Activated CD4-positive, alpha-beta T cell treated with anti-CD3 and anti-CD28 coated beads for 36 hours (primary cell): ENCODE measurements at regions not wholly inside any gene's neighbourhood (a gene's known extent, or its start where the extent isn't known, plus 50 kb on each side); places are given as distances from the start of the nearest gene placed in this dataset.

Experiments
- ATAC-seq: fragments of 200-7000 bp; cut with Tn5 transposase; one replicate; pipeline ENCODE4 v1.10.0; 2021; ENCODE audit warnings: mild to moderate bottlenecking, moderate library complexity
- CTCF ChIA-PET: fragments of 350-600 bp; sonication (Branson Sonifier 250); formaldehyde crosslinking; loops from one replicate; lab custom pipeline; 2021; ENCODE audit warnings: antibody characterized with exemption; lab: Charles Lee
- POLR2A ChIA-PET: fragments of 350-600 bp; sonication (Branson Sonifier 250); formaldehyde crosslinking; loops from one replicate; lab custom pipeline; 2021; ENCODE audit warnings: antibody characterized with exemption, inconsistent platforms; lab: Charles Lee
- DNase-seq: peaks from one replicate; pipeline ENCODE4 v3.0.0-alpha.2; 2020
- H3K27ac Mint-ChIP-seq: one replicate; pipeline ENCODE4 v1.8.0; 2021; ENCODE audit warnings: mixed read lengths
- H3K27me3 Mint-ChIP-seq: one replicate; pipeline ENCODE4 v1.8.0; 2021; ENCODE audit warnings: mixed read lengths
- H3K36me3 Mint-ChIP-seq: one replicate; pipeline ENCODE4 v1.8.0; 2021; ENCODE audit warnings: low read depth, mixed read lengths
- H3K4me1 Mint-ChIP-seq: one replicate; pipeline ENCODE4 v1.8.0; 2021; ENCODE audit warnings: mixed read lengths
- H3K4me3 Mint-ChIP-seq: one replicate; pipeline ENCODE4 v1.8.0; 2021; ENCODE audit warnings: mild to moderate bottlenecking, moderate library complexity, mixed read lengths
- H3K9me3 Mint-ChIP-seq: one replicate; pipeline ENCODE4 v1.8.0; 2021; ENCODE audit warnings: low read depth, mixed read lengths
- intact Hi-C, 2 experiments: fragments of 100-400 bp; cut with DNase I in 1 of 2; cut with micrococcal nuclease in 1 of 2; formaldehyde crosslinking; loops; one replicate each; pipeline versions ENCODE4 v1.14.2 to v1.15.1; 2022 to 2024; cut with DNase I, micrococcal nuclease

DNA sequence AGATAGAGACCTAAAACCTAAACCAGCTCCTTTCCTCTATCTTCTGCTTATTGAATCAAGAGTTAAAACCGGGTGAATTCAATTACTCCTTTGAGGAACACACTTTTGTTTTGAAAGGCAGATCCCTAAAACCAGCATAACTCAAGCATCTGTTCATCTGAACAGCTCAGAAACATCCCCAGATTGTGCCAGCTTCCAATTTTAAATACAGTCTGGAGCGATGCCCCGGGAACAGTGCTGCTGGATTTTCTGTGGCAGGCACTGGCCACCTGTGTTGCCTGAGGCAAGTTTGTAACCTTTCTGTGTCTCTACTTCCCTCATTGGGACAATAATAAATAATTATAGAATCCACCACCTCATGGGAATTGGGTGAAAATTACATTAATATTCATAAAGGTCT is 281.4 kb upstream of the NFE2L3 start:
- H3K4me3 Mint-ChIP-seq = no peak overlapping the region
- DNase-seq (no peak), ATAC-seq (no peak)
- H3K36me3 Mint-ChIP-seq = no peaks in the 10 kb centered on the region
- H3K4me1 Mint-ChIP-seq = no peaks in the 10 kb centered on the region
- intact Hi-C loops = no loop called here
- H3K9me3 Mint-ChIP-seq = no peaks in the 10 kb centered on the region
- CTCF ChIA-PET = interaction anchor here (1.0 kb wide), 1 partner anchor 22 kb away, joined by 3 read pairs; no protein-coding TSS in a partner anchor
- H3K27ac Mint-ChIP-seq = no peak overlapping the region
- POLR2A ChIA-PET = no interaction called here
- H3K27me3 Mint-ChIP-seq = peaks cover 43% of the 10 kb centered on the region

DNA sequence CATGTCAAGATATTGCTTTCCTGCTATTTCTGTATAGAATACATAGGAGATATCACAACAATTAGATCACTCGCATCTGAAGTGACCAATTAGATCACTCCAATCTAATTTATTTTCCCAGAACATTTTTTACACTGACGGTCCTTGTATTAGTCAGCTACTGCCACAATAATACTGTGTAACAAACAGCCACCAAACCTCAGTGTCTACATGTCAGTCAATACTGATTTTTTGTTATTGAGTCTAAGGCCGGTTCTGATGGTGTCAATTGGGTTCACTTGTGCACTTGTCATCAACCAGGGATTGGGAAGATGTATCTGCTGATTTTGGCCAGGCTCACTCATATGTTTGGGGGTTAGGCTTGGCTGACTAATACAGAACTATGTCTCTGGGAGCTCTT is 275.9 kb upstream of the NFE2L3 start:
- intact Hi-C loops = no loop called here
- H3K4me3 Mint-ChIP-seq = no peak overlapping the region
- peaks cover 28% of the 10 kb centered on the region for H3K27me3 Mint-ChIP-seq
- H3K4me1 Mint-ChIP-seq = no peaks in the 10 kb centered on the region
- no peak overlapping the region for H3K27ac Mint-ChIP-seq
- ChIA-PET POLR2A (no interaction called here), CTCF (interaction anchor here (1.0 to 1.7 kb wide), 2 partner anchors 17 to 24 kb away, joined by 3 to 7 read pairs; no protein-coding TSS in a partner anchor)
- no peaks in the 10 kb centered on the region for H3K9me3 Mint-ChIP-seq
- ATAC-seq (no peak), DNase-seq (no peak)
- no peaks in the 10 kb centered on the region for H3K36me3 Mint-ChIP-seq

DNA sequence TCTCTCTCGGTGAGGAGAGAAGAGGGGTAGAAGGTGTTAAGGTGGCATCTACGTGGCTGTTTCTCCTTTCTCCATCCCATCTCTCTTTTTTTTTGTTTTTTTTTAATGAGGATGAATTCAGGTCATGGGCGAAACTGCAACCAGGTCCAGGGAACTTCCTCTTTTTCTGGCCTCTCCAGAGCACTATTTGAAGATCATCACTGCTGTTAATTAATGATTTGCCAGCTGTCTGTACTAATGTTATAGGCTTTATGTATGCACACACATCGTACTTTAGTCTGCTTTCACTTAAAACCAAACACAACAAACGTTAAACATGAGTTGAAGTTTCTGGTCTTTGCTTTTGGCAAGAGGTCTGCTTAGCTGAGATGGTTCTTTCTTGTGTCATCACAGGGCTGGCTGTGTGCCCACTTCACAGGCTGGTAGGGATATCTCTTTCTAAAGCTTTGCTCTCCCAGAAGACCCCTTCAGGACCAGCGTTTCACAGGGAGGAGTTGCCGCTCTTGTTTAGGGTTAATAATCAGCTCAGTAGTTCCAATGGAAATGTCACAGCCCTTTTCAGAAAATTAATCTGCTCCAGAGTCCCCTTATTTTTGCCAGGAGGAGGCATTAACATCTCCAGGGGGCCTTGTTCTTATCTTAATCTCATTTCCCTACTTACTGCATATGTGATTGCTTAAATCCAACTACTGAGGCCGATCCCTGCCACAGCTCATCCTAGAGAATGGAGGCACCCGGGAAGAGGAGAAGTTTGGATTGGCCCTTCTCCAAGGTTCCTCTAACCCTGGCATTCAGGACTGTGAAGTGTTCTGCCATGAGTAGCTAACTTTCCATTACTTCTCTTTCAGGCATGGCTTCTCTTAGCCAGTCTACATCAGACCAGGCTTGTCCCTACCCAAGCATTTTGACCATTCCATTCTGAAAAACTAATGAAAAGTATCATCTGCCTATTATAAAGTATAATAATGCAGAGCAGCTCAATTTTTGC is 273.9 kb upstream of the NFE2L3 start:
- POLR2A ChIA-PET = no interaction called here

DNA sequence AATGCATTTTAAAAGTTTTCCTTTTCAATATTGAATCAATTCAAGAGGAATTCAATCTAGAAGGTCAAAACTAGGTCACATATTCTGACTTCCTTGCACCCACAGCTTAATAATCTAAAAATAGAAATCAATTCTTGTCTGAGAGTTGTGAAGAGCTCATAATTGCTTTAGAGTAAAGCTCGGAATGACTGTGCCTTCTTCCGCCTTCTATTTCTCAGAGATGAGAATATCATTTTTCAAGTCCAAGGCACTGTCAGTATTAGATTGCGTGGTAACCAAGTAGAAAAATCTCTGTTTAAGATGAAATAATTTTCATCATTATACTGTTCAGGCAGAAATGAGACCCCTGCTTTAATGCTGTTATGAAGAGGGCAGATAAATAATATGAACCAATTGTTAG is 272.2 kb upstream of the NFE2L3 start:
- no peaks in the 10 kb centered on the region for H3K4me1 Mint-ChIP-seq
- no peak for ATAC-seq
- no peaks in the 10 kb centered on the region for H3K36me3 Mint-ChIP-seq
- H3K9me3 Mint-ChIP-seq = no peaks in the 10 kb centered on the region
- no peak overlapping the region for H3K4me3 Mint-ChIP-seq
- H3K27me3 Mint-ChIP-seq = peaks cover 38% of the 10 kb centered on the region
- no peak for DNase-seq
- intact Hi-C loops = no loop called here
- CTCF ChIA-PET = interaction anchor here (0.6 to 2.0 kb wide), 2 partner anchors 13 to 465 kb away, joined by 5 to 7 read pairs; no protein-coding TSS in a partner anchor
- POLR2A ChIA-PET = no interaction called here
- H3K27ac Mint-ChIP-seq = no peak overlapping the region

More for the DNA sequence above, 273.9 kb upstream of the NFE2L3 start:
- ATAC-seq = no peak
- DNase-seq = no peak
- intact Hi-C loops = no loop called here
- no peak overlapping the region for H3K27ac Mint-ChIP-seq
- CTCF ChIA-PET = interaction anchor here (0.9 to 1.2 kb wide), 2 partner anchors 15 to 184 kb away, joined by 3 to 6 read pairs; no protein-coding TSS in a partner anchor
- H3K27me3 Mint-ChIP-seq = peaks cover 32% of the 10 kb centered on the region
- H3K9me3 Mint-ChIP-seq = no peaks in the 10 kb centered on the region
- H3K4me3 Mint-ChIP-seq = no peak overlapping the region
- no peaks in the 10 kb centered on the region for H3K4me1 Mint-ChIP-seq
- H3K36me3 Mint-ChIP-seq = no peaks in the 10 kb centered on the region

DNA sequence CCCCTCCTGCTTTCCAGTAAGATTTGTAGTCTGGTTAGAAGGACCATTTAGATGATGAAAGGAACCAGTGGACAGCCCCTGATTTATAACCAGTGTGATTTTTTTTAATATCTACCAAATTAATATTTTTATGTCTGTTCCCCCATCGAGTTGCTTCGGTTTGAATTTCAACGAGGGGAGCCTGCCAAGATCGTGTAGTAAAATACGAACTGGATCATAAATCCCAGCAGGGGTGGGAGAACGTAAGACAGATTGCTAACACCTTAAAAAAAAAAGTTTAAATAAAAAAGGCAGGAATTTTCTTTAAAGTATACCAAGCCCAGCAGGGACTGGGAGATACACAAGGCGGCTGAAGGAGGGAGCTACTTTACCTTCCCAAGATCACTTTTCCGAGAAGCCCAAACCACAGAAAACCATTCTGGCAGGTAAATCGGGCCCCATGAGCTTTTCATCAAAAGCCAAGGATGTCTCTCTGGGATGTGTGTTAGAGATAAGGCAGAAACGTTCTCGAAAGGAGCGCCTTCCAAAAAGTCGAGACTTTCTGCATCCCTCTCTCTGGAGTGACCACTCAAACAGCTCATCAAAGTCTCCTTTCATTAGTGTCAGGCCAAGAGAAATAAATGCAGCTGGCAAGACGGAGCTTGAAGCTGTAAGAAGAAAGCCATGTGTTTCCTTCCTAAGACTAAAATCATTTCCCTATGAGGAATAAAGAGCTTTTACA is 270.5 kb upstream of the NFE2L3 start:
- POLR2A ChIA-PET = no interaction called here
- ATAC-seq (no peak), DNase-seq (no peak)
- Mint-ChIP-seq H3K27ac (no peak overlapping the region), H3K9me3 (no peaks in the 10 kb centered on the region), H3K36me3 (no peaks in the 10 kb centered on the region), H3K4me3 (no peak overlapping the region), H3K27me3 (peaks cover 42% of the 10 kb centered on the region), H3K4me1 (no peaks in the 10 kb centered on the region)
- CTCF ChIA-PET = interaction anchor here (0.6 to 1.4 kb wide), 3 partner anchors 12 to 464 kb away, joined by 3 to 7 read pairs (median 3); no protein-coding TSS in a partner anchor
- intact Hi-C loops = no loop called here

DNA sequence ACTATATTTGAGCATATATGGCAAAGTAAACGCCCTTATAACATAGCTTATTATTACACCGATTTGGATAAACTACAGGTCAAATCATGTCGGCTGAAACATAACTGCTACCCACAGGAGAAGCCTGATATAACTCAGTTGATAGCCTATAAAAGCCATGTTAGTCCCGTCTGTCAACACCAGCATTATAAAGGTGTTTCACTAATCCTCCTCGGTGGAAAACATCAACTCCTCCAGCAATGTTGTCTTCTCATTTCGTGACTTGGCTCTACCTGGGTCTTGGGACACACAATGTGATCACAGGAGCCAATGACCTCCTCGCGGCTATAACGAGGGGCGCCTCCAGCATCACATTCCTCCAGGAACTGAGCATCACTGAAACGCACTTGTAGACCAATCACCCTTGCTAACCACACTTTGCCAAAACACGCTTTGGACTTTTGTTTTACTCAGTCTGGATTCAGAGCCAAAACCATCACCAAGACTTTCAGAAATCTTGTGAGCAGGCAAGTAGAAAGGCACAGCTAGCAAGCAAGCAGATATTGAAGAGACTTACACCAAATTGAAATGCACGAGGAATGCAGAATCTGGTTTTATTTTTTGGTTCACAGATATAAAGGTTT is 269.7 kb upstream of the NFE2L3 start:
- intact Hi-C loops = no loop called here
- Mint-ChIP-seq H3K36me3 (no peaks in the 10 kb centered on the region), H3K27me3 (peaks cover 36% of the 10 kb centered on the region), H3K4me3 (no peak overlapping the region), H3K4me1 (no peaks in the 10 kb centered on the region), H3K27ac (no peak overlapping the region), H3K9me3 (no peaks in the 10 kb centered on the region)
- ChIA-PET POLR2A (no interaction called here), CTCF (interaction anchor here (0.6 to 1.4 kb wide), 2 partner anchors 11 to 463 kb away, joined by 3 to 7 read pairs; no protein-coding TSS in a partner anchor)
- ATAC-seq = no peak
- no peak for DNase-seq

DNA sequence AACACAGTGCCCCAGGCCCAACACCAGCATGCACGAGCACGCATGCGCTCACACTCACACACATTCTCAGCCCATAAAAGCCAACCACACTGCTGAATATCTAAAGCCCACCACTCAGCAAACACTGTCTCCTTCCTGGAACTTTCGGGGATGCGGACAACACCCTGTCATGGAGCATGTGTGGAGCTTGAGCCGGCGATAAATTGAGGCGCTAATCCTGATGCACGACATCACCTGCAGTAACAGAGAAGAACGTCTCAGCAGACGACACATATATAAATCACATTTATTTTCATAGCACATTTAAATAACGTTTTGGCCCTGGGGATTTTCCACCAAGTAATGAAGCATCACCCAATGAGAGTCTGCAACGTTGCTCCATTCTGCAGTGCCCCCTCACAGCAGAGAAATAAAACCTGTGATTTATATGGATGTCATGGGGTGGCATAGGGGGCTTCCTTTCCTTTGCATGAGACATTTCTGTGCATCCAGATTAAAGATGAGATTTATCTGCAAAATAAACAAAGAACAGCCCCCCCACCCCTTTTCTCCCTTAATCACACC is 267.7 kb upstream of the NFE2L3 start:
- no peaks in the 10 kb centered on the region for H3K9me3 Mint-ChIP-seq
- intact Hi-C loops = no loop called here
- peaks cover 32% of the 10 kb centered on the region for H3K27me3 Mint-ChIP-seq
- no peaks in the 10 kb centered on the region for H3K36me3 Mint-ChIP-seq
- DNase-seq = no peak
- POLR2A ChIA-PET = no interaction called here
- CTCF ChIA-PET = interaction anchor here (1.0 to 2.2 kb wide), 2 partner anchors 8 to 10 kb away, joined by 4 to 9 read pairs; no protein-coding TSS in a partner anchor
- no peak overlapping the region for H3K4me3 Mint-ChIP-seq
- H3K27ac Mint-ChIP-seq = no peak overlapping the region
- H3K4me1 Mint-ChIP-seq = no peaks in the 10 kb centered on the region
- ATAC-seq = no peak

DNA sequence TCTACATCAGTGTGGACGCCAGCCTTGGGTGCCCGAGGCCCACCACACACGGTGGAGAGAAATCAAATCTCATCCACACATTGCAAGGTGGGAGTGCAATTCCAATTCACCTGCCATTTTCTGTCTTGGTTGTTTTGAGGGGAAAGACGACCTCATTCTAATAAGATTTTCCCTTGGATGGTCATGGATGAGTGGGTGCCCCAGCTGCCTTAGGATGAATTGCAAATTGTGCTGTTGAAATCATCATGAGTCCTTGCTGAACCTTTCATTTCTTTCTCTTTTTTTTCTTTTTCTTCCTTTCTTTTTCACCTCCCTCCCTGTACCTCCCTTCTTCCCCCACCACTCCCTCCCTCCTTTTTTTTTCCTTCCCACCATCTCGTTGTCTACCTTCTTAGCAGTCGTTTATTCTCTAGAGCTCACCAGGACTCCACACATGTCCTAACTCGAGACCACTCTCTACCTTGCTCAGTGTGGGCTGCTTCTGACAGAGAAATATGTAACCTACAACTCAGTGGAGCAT is 266.9 kb upstream of the NFE2L3 start:
- intact Hi-C loops = no loop called here
- ATAC-seq = no peak
- no peaks in the 10 kb centered on the region for H3K36me3 Mint-ChIP-seq
- no peaks in the 10 kb centered on the region for H3K4me1 Mint-ChIP-seq
- no peaks in the 10 kb centered on the region for H3K9me3 Mint-ChIP-seq
- no peak for DNase-seq
- no peak overlapping the region for H3K4me3 Mint-ChIP-seq
- POLR2A ChIA-PET = no interaction called here
- peaks cover 31% of the 10 kb centered on the region for H3K27me3 Mint-ChIP-seq
- CTCF ChIA-PET = no interaction called here
- no peak overlapping the region for H3K27ac Mint-ChIP-seq

DNA sequence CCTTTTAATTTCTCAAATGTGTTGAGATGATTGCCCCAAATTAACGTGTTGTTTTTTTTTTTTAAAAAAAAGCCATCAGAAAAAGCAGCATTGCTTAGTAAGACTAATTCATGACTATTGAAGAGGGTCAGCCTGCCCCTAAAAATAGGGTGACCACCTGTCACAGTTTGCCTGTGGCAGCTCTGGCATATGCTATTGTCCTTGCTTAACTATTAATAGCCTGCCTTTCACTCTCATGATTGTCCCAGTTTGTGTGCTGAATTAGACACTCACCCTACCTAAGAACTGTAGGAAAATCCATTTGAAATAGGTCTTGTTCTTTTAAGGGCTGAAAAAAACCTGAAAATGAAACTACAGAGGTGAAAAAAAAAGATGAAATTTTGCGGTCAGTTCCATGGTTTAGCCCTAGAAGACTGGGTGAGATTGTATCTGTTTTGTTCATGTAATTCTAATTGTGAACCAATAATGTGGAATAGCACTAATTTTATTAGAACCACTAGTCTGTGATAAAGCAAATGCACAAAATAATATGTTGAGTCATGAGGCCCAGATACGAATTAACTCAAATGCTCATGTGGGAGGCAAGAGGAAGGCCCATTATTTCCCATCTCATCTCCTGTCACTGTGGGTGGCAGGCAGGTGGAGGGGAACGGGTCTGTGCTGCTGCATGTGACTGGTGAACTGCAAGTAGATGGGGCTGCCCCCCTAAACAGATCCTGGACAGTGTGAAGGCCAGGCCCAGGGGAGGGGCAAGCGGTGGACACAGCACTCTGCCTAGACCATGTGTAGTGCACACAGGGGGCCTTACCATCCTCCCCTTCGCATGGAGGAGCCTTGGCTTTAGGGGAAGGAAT is 265.4 kb upstream of the NFE2L3 start:
- Mint-ChIP-seq H3K9me3 (no peaks in the 10 kb centered on the region), H3K36me3 (no peaks in the 10 kb centered on the region), H3K27me3 (peaks cover 26% of the 10 kb centered on the region), H3K4me3 (no peak overlapping the region), H3K27ac (no peak overlapping the region), H3K4me1 (no peaks in the 10 kb centered on the region)
- DNase-seq = no peak
- intact Hi-C loops = no loop called here
- ChIA-PET CTCF (no interaction called here), POLR2A (no interaction called here)
- no peak for ATAC-seq

DNA sequence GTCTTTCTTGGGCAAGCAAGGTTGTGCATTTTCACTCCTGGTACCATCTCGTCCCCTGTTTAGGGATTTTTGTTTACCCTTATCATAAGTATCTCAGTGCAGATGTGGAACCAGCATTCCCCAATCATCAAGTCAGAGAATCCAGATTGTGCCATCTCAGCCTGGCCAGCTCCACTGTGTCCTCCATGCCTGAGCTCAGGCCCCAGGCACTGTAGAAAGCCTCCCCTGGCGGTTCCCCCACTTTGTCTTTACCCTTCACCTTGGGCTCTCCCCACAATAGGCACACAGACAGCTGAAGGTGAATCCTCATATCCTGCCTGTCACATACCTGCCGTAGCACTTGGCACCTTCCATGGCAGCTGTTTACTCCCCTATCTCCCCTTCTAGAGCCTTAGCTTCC is 264.7 kb upstream of the NFE2L3 start:
- H3K4me3 Mint-ChIP-seq = no peak overlapping the region
- no peak overlapping the region for H3K27ac Mint-ChIP-seq
- CTCF ChIA-PET = interaction anchor here (0.7 kb wide), 1 partner anchor 13 kb away, joined by 3 read pairs; no protein-coding TSS in a partner anchor
- no peaks in the 10 kb centered on the region for H3K36me3 Mint-ChIP-seq
- H3K27me3 Mint-ChIP-seq = peaks cover 24% of the 10 kb centered on the region
- H3K4me1 Mint-ChIP-seq = no peaks in the 10 kb centered on the region
- intact Hi-C loops = no loop called here
- no peaks in the 10 kb centered on the region for H3K9me3 Mint-ChIP-seq
- ATAC-seq (no peak), DNase-seq (no peak)
- POLR2A ChIA-PET = no interaction called here
